GM18870 (cell line): ENCODE measurements at regions not wholly inside any gene's neighbourhood (a gene's known extent, or its start where the extent isn't known, plus 50 kb on each side); places are given as distances from the start of the nearest gene placed in this dataset.

Source experiments
- ATAC-seq: cut with Tn5 transposase; IDR thresholded peaks from one replicate; pipeline ENCODE4 v1.9.1; 2021; ENCODE audit warnings: moderate library complexity; ENCODE audit not compliant: unreplicated experiment

DNA sequence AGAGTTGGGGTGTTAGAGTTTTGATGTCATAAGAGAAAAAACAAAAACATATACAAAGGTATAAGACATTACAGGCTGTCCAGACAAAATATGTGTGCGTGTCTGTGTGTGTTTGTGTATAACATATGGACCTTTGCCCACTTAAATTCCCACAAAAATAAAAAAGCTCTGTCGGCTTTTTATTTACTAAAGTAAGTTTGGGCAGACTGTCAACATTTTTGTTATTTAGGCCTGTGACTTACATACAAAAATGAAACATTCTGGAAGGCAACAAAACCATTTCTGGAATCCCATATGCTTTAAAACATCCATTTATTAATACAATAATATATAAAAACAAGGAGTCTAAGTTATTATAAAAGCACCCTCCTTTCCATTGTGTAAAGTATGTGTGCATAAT lies 960.1 kb upstream of the FAT3 start:
- ATAC-seq, result no peak

DNA sequence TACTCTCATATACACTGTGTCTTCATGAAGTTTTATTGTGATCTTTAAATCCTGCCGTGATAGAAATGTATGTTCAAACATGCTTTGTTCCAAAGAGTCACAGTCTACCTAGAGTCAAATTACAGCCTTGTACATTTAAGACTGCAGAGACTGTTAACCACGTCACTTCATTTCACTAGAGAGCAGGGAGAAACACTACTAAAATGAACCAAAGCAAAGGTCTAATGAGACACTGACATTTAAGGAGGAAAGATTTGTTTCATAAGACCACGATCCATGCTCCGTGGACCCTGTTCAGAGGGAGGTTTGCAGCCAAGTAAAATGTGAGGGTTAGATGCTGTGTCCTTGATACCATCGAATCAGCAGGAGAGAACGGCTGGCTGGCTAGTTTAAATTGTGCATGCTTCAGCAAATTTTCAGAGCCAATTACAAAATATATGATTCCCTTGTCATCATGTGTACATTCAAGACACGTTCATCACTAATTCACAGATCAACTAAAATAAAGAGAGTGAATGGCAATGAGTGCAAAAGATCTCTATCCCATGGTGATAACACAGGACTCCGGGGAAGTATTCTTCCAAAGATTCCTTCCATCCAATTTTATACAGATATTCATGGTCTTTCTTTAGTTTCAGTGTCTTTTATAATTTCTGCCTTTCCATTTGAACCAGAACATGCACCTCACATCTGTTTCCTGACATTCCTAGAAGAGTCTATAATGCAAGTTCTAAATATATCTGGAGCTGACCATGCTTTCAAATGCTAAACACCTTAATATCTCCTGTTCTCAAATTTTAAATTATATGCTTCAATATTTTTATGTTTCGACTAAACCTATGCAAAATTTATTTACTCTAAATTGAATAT lies 960.9 kb upstream of the FAT3 start:
- no peak for ATAC-seq

DNA sequence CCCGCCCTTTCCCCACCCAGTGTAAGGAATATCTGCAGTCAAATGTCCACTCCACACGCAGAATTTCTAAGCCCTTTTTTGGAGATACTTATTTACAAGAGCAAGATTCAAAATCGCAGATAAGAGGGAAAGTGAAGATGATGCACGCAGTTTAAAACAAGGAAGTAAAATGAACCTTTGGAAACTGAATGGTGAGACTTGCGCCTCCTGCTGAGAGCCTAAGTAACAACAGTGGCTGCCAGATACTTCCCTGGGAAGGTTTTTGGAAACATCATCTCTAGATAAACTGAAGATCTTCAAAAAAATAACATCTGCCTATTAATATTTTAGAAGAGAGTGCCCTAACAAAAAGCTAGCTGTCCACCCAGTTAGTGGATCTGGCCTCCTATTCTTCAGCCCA lies 963.1 kb upstream of the FAT3 start:
- no peak for ATAC-seq

DNA sequence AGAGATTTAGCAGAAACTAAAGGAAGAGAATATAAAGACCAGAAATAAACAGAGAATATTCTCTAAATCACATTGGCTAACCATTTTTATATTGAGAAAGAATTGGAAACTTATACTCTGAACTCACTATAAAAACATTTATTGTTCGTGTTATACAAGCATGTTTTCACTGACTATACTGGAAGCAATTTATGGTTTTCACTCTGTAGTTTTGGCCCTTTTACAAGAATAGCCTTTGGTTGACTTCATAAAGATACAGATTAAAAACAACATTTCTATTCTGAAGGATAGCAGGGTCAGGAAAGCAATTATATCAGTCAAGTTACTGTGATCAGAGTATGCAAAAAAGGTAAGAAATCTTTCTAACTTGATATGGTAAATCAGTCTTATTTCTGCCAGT lies 965.7 kb upstream of the FAT3 start:
- ATAC-seq, result no peak

DNA sequence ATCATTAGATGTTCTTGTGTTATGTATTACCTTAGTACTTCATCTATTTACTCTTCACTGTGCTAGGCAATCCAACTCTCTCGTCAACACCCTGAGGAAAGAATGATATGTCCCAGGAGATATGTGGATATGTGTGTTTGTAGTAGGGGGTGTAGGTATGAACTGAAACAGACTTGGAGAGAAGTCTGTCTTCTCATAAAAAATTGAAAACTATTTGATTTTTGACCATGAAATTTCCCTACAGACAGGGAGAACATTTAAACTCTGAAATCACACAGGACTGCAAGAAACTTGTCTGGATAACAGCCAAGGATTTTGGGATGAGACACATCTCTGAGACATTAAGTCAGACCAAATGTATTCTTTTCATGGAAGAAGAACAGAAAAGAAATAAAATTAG lies 967.0 kb upstream of the FAT3 start:
- ATAC-seq, result no peak

DNA sequence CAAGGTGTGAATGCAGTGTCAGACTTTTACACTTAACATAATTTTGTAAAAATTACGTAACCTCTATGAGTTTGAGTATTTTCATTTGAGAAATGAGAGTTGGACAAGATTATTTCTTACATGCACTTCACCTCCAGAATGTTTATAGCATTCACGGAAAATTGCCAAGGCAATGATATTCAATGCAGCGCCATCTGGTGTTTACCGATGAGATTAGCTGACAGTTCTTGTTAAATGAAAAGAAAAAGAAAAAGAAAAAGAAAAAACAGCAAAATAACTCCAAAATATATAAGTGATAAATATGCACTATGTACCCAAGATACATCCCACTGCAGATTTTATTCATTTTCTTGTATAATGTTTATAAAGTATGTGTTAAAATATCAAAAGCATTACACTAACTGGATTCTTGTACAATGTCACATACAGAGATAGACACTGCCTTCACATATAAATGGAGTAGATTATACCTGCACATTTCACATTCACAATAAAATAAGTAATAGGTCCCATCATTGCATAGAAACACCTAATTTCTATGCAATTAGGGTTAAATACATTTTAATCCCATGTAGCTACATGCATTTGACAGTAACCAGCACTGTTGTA lies 976.3 kb upstream of the FAT3 start:
- peak; percentile 63 for ATAC-seq

DNA sequence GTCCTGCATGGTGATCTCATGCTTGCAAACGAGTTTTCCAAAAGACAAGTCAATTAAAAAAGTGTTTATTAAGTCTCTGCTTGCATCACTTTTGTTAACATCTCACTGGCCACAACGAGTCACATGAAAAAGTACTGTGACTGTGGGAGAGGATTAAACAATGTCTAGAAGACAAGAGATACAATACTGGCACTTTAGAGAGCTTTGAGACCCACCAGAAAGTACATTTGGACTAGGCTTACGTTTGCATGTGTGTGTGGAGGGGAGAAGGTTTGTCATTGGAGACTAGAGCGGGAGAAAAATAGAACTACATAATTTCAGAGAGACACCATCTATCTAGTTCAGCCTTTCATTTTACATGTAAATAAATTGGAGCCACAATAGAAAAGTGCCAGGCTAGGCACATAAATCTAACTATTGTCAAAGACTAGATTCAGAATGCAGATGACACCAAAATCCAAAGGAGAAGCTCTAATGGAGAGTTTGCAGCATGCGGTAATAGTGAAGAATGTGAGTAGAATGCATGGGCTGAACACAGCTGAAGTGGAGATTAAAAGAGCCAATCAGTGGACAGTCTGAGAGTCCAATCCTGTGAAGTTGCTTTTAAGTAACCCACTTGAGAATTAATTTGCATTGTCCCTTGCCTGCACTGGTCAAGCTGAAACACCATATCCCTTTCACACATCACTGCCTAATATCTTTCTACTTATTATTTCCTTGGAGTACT lies 977.4 kb upstream of the FAT3 start:
- no peak for ATAC-seq

DNA sequence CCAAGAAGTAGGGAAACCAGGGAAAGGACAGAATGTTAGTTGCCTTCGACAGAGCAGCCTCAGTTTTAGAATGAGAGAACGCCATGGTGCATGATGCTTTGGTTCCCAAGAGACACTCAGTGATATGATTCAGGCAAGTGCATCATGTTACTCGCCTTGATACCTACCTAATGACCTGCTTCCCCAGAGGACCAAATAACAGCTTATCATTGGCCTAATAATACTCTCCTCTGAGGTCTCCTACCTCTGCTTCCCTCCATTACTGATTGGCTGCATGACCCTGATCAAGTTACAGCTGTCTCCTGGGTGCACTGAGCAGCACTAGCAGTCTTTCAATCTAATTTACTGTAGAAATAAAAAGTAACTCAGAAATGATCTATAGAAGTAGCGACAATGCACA lies 979.7 kb upstream of the FAT3 start:
- ATAC-seq, result no peak

DNA sequence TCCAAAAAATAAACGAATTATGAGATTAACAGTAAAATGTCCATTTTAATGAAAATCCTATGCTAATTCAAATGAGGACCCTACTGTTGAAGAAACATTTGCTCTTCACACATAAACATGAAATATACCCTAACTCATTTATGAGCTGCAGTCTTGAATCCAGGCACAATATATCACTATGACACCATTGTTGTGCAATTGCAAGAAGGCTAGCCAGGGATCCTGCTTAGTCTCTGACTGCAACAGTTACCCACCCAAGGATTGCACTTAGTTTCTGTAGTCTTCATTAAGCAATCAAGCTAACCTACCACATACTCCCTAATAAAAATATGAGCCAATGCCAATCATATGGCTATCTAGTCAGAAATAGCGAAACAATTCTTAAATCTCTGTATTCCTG lies 981.0 kb upstream of the FAT3 start:
- no peak for ATAC-seq

DNA sequence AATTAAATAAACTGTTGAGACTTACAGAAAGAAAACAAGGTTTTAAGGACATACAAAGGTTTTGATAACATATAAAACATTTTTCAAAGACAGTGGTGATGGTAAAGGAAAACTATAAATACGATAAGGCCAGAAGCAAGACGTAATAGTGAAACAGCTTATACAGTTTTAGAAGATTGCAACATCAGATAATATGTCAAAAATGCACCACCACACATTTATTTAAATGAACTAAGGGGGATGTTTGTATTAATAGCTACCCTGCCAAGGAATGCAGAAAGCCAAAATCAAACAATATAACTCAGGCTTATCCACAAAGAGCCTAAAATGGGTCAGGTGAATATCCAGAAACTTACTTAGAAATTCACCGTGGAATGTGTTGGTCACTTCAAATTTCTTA lies 981.6 kb upstream of the FAT3 start:
- no peak for ATAC-seq

DNA sequence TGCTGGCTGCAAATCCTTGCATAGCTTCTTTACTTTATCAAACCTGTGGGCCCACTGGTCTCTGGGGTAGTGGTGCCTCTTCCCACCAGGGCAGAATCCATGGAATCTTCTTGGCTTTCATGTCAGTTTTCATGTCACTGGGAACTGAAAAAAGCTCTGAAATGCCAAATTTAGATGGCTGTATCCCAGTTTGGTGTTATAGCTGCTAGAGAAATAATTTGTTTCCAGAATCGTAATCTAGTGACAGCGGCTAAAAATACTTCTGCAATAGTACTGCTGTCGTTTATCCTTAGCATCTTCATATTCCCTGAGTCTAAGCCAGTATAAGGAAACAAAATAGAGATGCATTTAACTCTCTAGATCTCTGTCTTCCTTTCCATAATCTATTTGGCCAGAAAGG lies 983.4 kb upstream of the FAT3 start:
- no peak for ATAC-seq

DNA sequence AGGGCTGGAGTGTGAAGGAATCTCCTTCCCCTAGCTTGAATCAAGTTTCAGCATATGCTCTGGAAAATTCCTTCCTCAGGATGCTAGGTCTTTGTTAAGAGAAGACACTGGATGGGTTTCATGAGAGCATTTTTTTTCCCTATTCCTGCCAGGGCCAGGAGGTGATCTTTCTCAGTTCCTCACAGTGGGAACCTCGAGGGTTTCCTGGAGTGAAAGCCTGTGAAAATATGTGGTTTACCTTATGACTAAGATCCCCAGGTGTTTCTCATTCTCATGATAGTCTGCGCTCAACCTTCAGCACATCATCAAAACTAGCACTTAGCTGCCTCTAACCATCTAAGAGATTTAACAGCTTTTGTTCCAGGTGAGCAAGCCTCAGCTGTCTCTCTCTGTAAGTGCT lies 985.3 kb upstream of the FAT3 start:
- no peak for ATAC-seq

DNA sequence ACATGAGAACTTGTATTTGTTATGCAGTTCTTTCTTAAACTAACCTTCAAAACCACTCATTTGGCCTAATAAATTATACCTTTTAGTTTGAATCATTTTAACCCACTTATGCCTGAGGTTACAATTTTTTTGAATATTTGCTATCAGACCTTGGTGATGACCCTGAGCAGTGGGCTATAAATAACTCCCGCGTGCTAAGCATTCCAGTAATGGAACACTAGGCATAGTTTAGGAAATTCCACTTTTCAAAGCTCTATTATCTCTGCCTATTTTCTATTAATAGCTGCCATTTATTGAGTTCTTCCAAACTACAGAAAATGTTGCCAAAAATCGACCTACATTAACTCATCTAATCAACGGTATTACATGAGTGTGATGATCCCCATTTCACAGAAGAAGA lies 993.4 kb upstream of the FAT3 start:
- no peak for ATAC-seq

DNA sequence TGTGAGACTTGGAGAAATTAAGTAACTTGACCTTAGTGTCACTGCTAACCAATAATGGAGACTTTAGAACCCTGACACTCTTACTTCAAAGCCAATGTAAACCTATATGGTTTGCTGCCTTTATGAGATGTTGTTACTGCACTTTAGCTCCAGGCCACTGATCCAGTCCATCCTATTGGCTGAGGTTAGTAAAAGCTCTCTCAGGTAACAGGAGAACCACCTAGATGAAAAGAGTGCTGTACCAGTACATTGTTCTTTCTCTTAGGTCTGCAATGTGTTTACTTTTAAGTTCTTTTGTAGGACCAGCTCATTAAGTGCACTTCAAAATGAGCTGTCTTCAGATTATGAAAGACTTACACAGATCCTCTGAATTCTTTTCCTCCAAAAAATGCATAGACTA lies 994.0 kb upstream of the FAT3 start:
- no peak for ATAC-seq

DNA sequence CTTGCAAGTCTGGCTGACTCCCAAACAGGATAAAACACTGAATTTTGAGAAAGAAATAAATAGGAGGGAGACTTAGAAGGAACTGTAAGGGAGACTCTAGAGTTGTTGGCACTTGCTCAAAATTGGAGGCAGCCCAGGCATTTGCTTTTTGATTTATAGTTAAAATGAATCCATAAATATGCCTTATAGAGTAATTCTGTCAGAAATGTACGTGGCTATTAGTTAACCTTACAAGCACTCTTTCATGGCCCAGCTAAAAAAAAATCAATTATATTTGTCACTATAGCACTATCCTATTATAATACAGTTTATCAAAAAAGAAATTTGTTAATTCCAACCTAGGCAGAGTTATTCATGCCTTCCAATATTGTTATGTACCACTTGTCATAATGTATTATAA lies 1000.0 kb upstream of the CHORDC1 start:
- no peak for ATAC-seq

DNA sequence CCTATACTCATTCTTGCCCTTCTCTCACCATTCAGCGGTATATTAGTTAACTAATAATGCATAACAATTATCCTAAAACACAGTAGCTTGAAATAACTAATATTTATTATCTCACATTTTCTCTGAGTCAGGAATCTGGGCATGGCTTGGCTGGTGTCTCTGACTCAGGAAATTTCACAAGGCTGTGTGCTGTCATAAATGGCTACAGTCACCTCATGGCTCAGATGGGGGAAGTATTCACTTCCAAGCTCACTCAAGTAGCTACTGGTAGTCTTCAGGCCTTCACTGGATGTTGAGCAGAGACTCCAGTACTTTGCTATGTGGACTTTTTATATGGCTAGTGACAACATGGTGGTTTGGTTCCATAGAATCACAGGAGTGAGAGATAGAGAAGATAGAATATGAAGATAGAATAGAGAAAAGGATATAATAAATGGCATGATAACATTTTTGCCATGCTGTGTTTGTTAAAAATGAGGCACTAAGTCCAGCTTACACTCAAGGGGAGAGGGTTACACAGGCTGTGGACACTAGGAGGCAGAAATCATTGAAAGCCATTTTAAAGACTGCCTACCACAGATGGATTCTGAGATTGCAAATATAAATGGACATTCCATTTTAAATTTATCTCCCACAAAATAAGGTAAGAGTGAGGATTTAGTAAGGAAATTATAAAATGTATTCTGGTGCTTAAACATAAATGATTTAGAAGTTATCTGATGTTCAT lies 997.8 kb upstream of the CHORDC1 start:
- ATAC-seq, result no peak

DNA sequence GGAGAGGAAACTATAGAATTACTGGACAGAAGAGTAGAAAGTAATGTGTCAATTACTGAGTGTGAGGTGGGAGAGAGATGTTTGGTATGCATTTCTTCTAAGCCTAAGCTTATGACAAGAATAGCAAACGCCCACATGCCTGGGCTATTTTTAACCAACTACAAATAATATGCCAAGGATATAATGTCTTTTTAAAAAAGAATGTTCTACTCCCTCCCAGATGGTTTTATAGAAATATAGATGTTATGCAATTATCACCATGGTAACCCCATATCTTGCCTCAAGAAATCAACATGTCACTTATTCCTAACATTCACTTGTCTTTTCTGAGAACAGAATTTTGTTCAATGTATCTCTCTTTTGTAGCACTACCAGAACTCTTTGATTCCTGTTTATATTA lies 996.7 kb upstream of the CHORDC1 start:
- no peak for ATAC-seq

DNA sequence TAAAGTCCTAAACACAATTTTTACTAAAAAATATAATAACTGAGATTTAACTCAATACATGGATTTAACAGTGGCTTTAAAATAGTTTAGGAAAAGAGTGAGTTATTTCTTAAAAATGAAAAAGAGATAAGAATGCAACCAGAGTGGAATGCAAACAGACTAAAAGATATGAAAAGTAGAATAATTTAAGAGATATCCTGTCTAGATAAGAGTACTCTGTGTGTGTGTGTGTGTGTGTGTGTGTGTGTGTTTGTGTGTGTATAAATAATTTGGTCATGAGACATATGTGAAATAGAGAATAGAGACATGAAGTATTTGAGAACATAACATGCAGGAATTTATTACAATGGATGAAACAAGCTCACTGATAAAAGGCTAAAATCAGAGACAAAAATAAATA lies 986.9 kb upstream of the CHORDC1 start:
- no peak for ATAC-seq

DNA sequence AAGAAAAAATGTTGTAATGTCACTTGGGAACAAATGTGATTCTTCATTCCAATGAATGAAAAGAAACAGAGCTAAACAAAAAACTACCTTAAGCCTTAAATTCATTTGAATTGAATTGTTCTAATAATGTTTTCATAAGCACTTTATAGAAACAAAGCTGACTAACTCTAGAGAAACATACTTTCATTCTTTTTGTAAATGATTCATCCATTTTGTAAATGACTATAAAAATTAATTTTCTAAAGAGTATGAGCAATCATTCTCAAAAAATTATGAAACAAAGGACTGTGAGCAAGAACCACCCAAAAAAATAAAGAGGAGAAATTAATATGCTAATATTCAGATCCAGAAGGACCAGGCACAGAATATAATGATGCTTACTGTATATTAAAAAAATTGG lies 986.5 kb upstream of the CHORDC1 start:
- ATAC-seq, result no peak

DNA sequence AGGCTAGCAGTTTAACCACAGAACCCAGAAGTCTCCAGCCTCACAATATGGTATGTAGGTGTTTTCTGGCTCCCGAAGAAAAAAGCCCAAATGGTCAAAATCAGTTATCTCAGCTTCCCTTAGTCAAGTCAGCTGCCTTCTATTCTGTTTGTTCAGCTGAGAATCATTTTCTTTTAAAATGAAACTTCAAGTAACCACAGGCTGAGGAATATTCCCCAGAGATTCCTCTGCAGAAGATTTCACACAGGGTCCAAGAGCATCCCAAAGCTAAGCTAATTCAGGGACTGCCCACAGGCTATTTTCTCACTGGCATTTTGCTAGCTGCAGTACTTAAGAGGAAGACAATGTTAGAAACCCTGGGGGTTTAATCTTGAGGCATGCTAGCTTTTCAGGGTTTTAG lies 977.0 kb upstream of the CHORDC1 start:
- no peak for ATAC-seq

DNA sequence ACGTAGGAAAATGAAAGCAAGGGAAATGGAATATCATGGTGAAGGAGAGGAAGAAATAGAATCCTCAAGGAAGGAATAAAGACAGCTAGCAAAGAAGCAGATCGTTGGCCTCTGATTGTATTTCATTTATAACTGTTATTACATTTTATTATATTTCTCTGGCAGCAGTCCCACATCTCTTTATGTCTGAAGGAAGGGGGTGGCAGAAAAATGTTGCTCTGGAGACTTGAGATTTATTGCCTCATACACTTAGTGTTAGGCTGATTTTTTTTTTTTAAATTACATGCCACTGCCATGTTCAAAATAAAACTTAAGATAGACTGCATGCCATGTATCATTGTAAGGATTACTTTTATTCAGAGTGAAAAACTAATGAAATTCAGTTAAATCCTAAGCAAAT lies 971.7 kb upstream of the CHORDC1 start:
- no peak for ATAC-seq

DNA sequence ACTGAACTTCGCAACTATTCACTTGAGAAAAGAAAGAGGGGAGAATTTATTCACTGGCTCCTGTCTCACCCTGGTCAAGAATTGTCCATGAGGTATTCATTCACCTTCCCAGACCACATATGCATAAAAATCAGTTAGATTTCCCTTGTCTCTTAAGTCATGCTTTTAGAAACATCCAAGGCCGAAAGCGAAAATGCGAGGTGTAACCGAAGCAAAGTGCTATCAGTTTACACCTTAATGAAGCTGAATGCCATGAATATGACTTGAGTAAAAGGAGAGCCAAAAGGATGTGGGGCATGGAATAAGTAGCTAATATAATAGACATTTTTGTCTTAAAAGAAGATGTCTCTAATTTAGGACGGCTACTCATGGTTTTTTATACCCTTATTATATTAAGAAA lies 965.6 kb upstream of the CHORDC1 start:
- ATAC-seq, result no peak
